Endodermal cell (in vitro differentiated cells): ENCODE measurements at regions not wholly inside any gene's neighbourhood (a gene's known extent, or its start where the extent isn't known, plus 50 kb on each side); places are given as distances from the start of the nearest gene placed in this dataset.

ENCODE experiments used
- DNase-seq: peaks from one replicate; pipeline ENCODE4 v3.0.0-alpha.2; 2017
- H3K27ac ChIP-seq: 2 replicates; pipeline ENCODE4 v1.5.1; 2013; ENCODE audit warnings: mild to moderate bottlenecking, low read depth, low read length, moderate library complexity
- H3K27me3 ChIP-seq: 2 replicates; pipeline ENCODE4 v1.6.1; 2013; ENCODE audit warnings: mild to moderate bottlenecking, low read length, moderate library complexity; ENCODE audit not compliant: insufficient read depth, control insufficient read depth, poor library complexity, severe bottlenecking
- H3K36me3 ChIP-seq: 2 replicates; pipeline ENCODE4 v1.7.0; 2013; ENCODE audit warnings: mild to moderate bottlenecking, low read length, moderate library complexity; ENCODE audit not compliant: control insufficient read depth, insufficient read depth
- H3K4me1 ChIP-seq: one replicate; pipeline ENCODE4 v1.7.0; 2013; ENCODE audit warnings: low read length; ENCODE audit not compliant: control insufficient read depth, insufficient read depth
- H3K4me3 ChIP-seq: 2 replicates; pipeline ENCODE4 v1.5.1; 2013; ENCODE audit warnings: mild to moderate bottlenecking, low read length, moderate library complexity
- H3K9ac ChIP-seq: 2 replicates; pipeline ENCODE4 v1.6.1; 2013; ENCODE audit warnings: mild to moderate bottlenecking, low read length, moderate library complexity; ENCODE audit not compliant: poor library complexity, severe bottlenecking; ENCODE audit errors: extremely low read depth
- H3K9me3 ChIP-seq: 2 replicates; pipeline ENCODE4 v1.6.1; 2013; ENCODE audit warnings: mild to moderate bottlenecking, low read length, moderate library complexity; ENCODE audit not compliant: control insufficient read depth
- H3K27ac Mint-ChIP-seq: 2 replicates; pipeline ENCODE4 v1.8.0; 2020; ENCODE audit warnings: mixed read lengths
- H3K27me3 Mint-ChIP-seq: 2 replicates; pipeline ENCODE4 v1.8.0; 2021; ENCODE audit warnings: mild to moderate bottlenecking, mixed read lengths; ENCODE audit not compliant: insufficient read depth
- H3K36me3 Mint-ChIP-seq: 2 replicates; pipeline ENCODE4 v1.8.0; 2020; ENCODE audit warnings: low read depth, mixed read lengths
- H3K4me1 Mint-ChIP-seq: 2 replicates; pipeline ENCODE4 v1.8.0; 2020; ENCODE audit warnings: mixed read lengths
- H3K4me3 Mint-ChIP-seq: 2 replicates; pipeline ENCODE4 v1.8.0; 2020; ENCODE audit warnings: mild to moderate bottlenecking, moderate library complexity, mixed read lengths
- H3K9me3 Mint-ChIP-seq: 2 replicates; pipeline ENCODE4 v1.8.0; 2020; ENCODE audit warnings: mild to moderate bottlenecking, mixed read lengths
- CTCF ChIP-seq: fragments of 200-600 bp; sonication (generic); conservative IDR thresholded peaks from 2 replicates; pipeline ENCODE4 v1.5.0; 2021; ENCODE audit warnings: antibody characterized with exemption, mild to moderate bottlenecking
- WGBS, 2 experiments: methylation state at CpG; one replicate each; pipeline versions ENCODE4 v1.1.5 to v1.1.7; 2013; ENCODE audit warnings: missing lambda C conversion rate in 2 of 2, mixed read lengths in 1 of 2; ENCODE audit not compliant: insufficient coverage in 1 of 2, insufficient read length in 1 of 2; 5-methylcytosine and 5-hydroxymethylcytosine counted together

GRCh38 chr1:213466541-213466940, 415.5 kb downstream of the RPS6KC1 start:
- Mint-ChIP-seq H3K27ac (no peak overlapping the region), H3K27me3 (peaks cover 3% of the 10 kb centered on the region), H3K4me1 (no peaks in the 10 kb centered on the region), H3K4me3 (no peak overlapping the region), H3K36me3 (no peaks in the 10 kb centered on the region), H3K9me3 (no peaks in the 10 kb centered on the region)
- H3K27me3 ChIP-seq: no peaks in the 10 kb centered on the region
- DNase-seq: no peak
- H3K9me3 ChIP-seq: no peaks in the 10 kb centered on the region
- H3K9ac ChIP-seq: no peak overlapping the region
- H3K36me3 ChIP-seq: no peaks in the 10 kb centered on the region
- no peak for TF ChIP-seq CTCF
- no peaks in the 10 kb centered on the region for H3K4me1 ChIP-seq
- no peak overlapping the region for H3K4me3 ChIP-seq
- H3K27ac ChIP-seq: no peak overlapping the region

- Mint-ChIP-seq H3K36me3 (no peaks in the 10 kb centered on the region), H3K9me3 (no peaks in the 10 kb centered on the region), H3K4me3 (no peak overlapping the region), H3K27ac (no peak overlapping the region), H3K4me1 (peaks cover 8% of the 10 kb centered on the region), H3K27me3 (peaks cover 6% of the 10 kb centered on the region)
- no peaks in the 10 kb centered on the region for H3K27me3 ChIP-seq
- no peak for DNase-seq
- H3K36me3 ChIP-seq: no peaks in the 10 kb centered on the region
- H3K4me3 ChIP-seq: no peak overlapping the region
- H3K4me1 ChIP-seq: no peaks in the 10 kb centered on the region
- H3K9me3 ChIP-seq: no peaks in the 10 kb centered on the region
- WGBS, 2 experiments: 82 to 84% methylated on average over 5 to 7 of the region's 7 CpGs
- H3K9ac ChIP-seq: no peak overlapping the region
- TF ChIP-seq CTCF: no peak
- no peak overlapping the region for H3K27ac ChIP-seq
These were observed 423.0 kb downstream of the RPS6KC1 start for GRCh38 chr1:213474054-213474453.

GRCh38 chr1:213481395-213481794, 430.4 kb downstream of the RPS6KC1 start:
- 83% methylated on average over 2 of the region's 2 CpGs; no CpG with 5 or more reads in 1 of the 2 experiments for WGBS, 2 experiments
- no peak for DNase-seq
- H3K27me3 ChIP-seq: no peaks in the 10 kb centered on the region
- Mint-ChIP-seq H3K36me3 (no peaks in the 10 kb centered on the region), H3K27ac (no peak overlapping the region), H3K27me3 (no peaks in the 10 kb centered on the region), H3K4me3 (no peak overlapping the region), H3K4me1 (no peaks in the 10 kb centered on the region), H3K9me3 (no peaks in the 10 kb centered on the region)
- H3K4me3 ChIP-seq: no peak overlapping the region
- H3K36me3 ChIP-seq: no peaks in the 10 kb centered on the region
- H3K27ac ChIP-seq: no peak overlapping the region
- no peak for TF ChIP-seq CTCF
- no peak overlapping the region for H3K9ac ChIP-seq
- H3K9me3 ChIP-seq: no peaks in the 10 kb centered on the region
- H3K4me1 ChIP-seq: no peaks in the 10 kb centered on the region
